ENCODE measurements at regions not wholly inside any gene's neighbourhood (a gene's known extent, or its start where the extent isn't known, plus 50 kb on each side); places are given as distances from the start of the nearest gene placed in this dataset.
"Not testable (repeated sequence)": the region's sequence is repeated elsewhere in the genome, so short reads cannot be mapped to it uniquely, and the experiment has no call there.

GRCh38 chr9:72444435-72444834, 77.0 kb upstream of the TMC1 start:
- peak; percentile 82 for DNase-seq (ENCODE audit: low read depth)
- H3K4me3 ChIP-seq (ENCODE audit: low read length): no peak overlapping the region
- TF ChIP-seq CTCF (IDR thresholded peaks at IDR 0.05; ENCODE audit: insufficient read depth, low read depth, low read length, missing control alignments): no peak

- DNase-seq (ENCODE audit: low read depth): peak; percentile 43
- no peak for TF ChIP-seq CTCF (IDR thresholded peaks at IDR 0.05; ENCODE audit: insufficient read depth, low read depth, low read length, missing control alignments)
- no peak overlapping the region for H3K4me3 ChIP-seq (ENCODE audit: low read length)
Measured at GRCh38 chr9:72443855-72444254, 77.6 kb upstream of the TMC1 start.

- DNase-seq (ENCODE audit: low read depth): peak; percentile 89
- TF ChIP-seq CTCF (IDR thresholded peaks at IDR 0.05; ENCODE audit: insufficient read depth, low read depth, low read length, missing control alignments): no peak
- H3K4me3 ChIP-seq (ENCODE audit: low read length): no peak overlapping the region
Measured at GRCh38 chr9:72441848-72442607, 77.0 kb upstream of the ZFAND5 start.

GRCh38 chr9:72440992-72441847, 76.2 kb upstream of the ZFAND5 start:
- peak; percentile 81 for DNase-seq (ENCODE audit: low read depth)
- no peak overlapping the region for H3K4me3 ChIP-seq (ENCODE audit: low read length)
- no peak for TF ChIP-seq CTCF (IDR thresholded peaks at IDR 0.05; ENCODE audit: insufficient read depth, low read depth, low read length, missing control alignments)

- DNase-seq (ENCODE audit: low read depth): no peak
- H3K4me3 ChIP-seq (ENCODE audit: low read length): no peak overlapping the region
- no peak for TF ChIP-seq CTCF (IDR thresholded peaks at IDR 0.05; ENCODE audit: insufficient read depth, low read depth, low read length, missing control alignments)
Measured at GRCh38 chr9:72440378-72440777, 75.4 kb upstream of the ZFAND5 start.

- DNase-seq (ENCODE audit: low read depth): peak; percentile 80
- not testable (repeated sequence) for H3K4me3 ChIP-seq (ENCODE audit: low read length)
Measured at GRCh38 chr9:72433616-72434267, 68.7 kb upstream of the ZFAND5 start.

- TF ChIP-seq CTCF (IDR thresholded peaks at IDR 0.05; ENCODE audit: insufficient read depth, low read depth, low read length, missing control alignments): no peak
- H3K4me3 ChIP-seq (ENCODE audit: low read length): no peak overlapping the region
- no peak for DNase-seq (ENCODE audit: low read depth)
Measured at GRCh38 chr9:72431036-72431435, 66.0 kb upstream of the ZFAND5 start.

All from epithelial cell of esophagus (primary cell).